Trophoblast cell (in vitro differentiated cells and primary cell): ENCODE measurements at regions not wholly inside any gene's neighbourhood (a gene's known extent, or its start where the extent isn't known, plus 50 kb on each side); places are given as distances from the start of the nearest gene placed in this dataset.

Source experiments
- DNase-seq, 2 donors: peaks; one replicate each; pipeline ENCODE4 v3.0.0-alpha.2; 2016
- H2AFZ ChIP-seq: 2 replicates; pipeline ENCODE4 v1.6.1; 2013; ENCODE audit warnings: low read length, moderate library complexity, mild to moderate bottlenecking; ENCODE audit not compliant: insufficient read depth, poor library complexity
- H2AK5ac ChIP-seq: 2 replicates; pipeline ENCODE4 v1.6.1; 2013; ENCODE audit warnings: mild to moderate bottlenecking, low read length
- H2BK120ac ChIP-seq: 2 replicates; pipeline ENCODE4 v1.6.1; 2013; ENCODE audit warnings: low read length, mild to moderate bottlenecking, moderate library complexity; ENCODE audit not compliant: insufficient read depth, poor library complexity
- H2BK12ac ChIP-seq: 2 replicates; pipeline ENCODE4 v1.6.1; 2013; ENCODE audit warnings: mild to moderate bottlenecking, low read length, moderate library complexity
- H2BK5ac ChIP-seq: 2 replicates; pipeline ENCODE4 v1.6.1; 2013; ENCODE audit warnings: low read length, low read depth, moderate library complexity, mild to moderate bottlenecking; ENCODE audit not compliant: poor library complexity
- H3K14ac ChIP-seq: 2 replicates; pipeline ENCODE4 v1.6.1; 2013; ENCODE audit warnings: mild to moderate bottlenecking, low read length
- H3K18ac ChIP-seq: 2 replicates; pipeline ENCODE4 v1.6.1; 2013; ENCODE audit warnings: mild to moderate bottlenecking, low read length
- H3K23ac ChIP-seq: 2 replicates; pipeline ENCODE4 v1.6.1; 2013; ENCODE audit warnings: low read length
- H3K27ac ChIP-seq: 2 replicates; pipeline ENCODE4 v1.5.1; 2013; ENCODE audit warnings: low read depth, mild to moderate bottlenecking, inconsistent platforms, low read length, moderate library complexity
- H3K27me3 ChIP-seq: 2 replicates; pipeline ENCODE4 v1.6.1; 2013; ENCODE audit warnings: inconsistent platforms, mild to moderate bottlenecking, low read length, moderate library complexity; ENCODE audit not compliant: insufficient read depth
- H3K36me3 ChIP-seq, 2 experiments: 1 replicate in 1 of 2; 2 replicates in 1 of 2; pipeline ENCODE4 v1.6.1; 2013; ENCODE audit warnings: low read length in 2 of 2, mild to moderate bottlenecking in 2 of 2, moderate library complexity in 1 of 2; ENCODE audit not compliant: insufficient read depth in 2 of 2, control insufficient read depth in 1 of 2
- H3K4ac ChIP-seq: 2 replicates; pipeline ENCODE4 v1.6.1; 2013; ENCODE audit warnings: low read depth, mild to moderate bottlenecking, low read length, moderate library complexity
- H3K4me1 ChIP-seq, 2 experiments: 1 replicate in 1 of 2; 2 replicates in 1 of 2; pipeline ENCODE4 v1.6.1; 2013; ENCODE audit warnings: low read length in 2 of 2, mild to moderate bottlenecking in 2 of 2, moderate library complexity in 1 of 2; ENCODE audit not compliant: insufficient read depth in 2 of 2, control insufficient read depth in 1 of 2
- H3K4me2 ChIP-seq: 2 replicates; pipeline ENCODE4 v1.6.1; 2013; ENCODE audit warnings: inconsistent platforms, mild to moderate bottlenecking, low read length, moderate library complexity
- H3K4me3 ChIP-seq: 2 replicates; pipeline ENCODE4 v1.5.1; 2013; ENCODE audit warnings: mild to moderate bottlenecking, low read depth, low read length, inconsistent platforms
- H3K79me1 ChIP-seq: one replicate; pipeline ENCODE4 v1.6.1; 2013; ENCODE audit warnings: low read length
- H3K79me2 ChIP-seq: 2 replicates; pipeline ENCODE4 v1.6.1; 2013; ENCODE audit warnings: low read length, mild to moderate bottlenecking; ENCODE audit not compliant: control insufficient read depth, insufficient read depth, poor library complexity
- H3K9ac ChIP-seq: 2 replicates; pipeline ENCODE4 v1.6.1; 2013; ENCODE audit warnings: mild to moderate bottlenecking, low read length
- H3K9me3 ChIP-seq: 2 replicates; pipeline ENCODE4 v1.6.1; 2013; ENCODE audit warnings: low read depth, mild to moderate bottlenecking, control low read depth, inconsistent platforms, low read length; ENCODE audit not compliant: insufficient read depth
- H4K12ac ChIP-seq: 2 replicates; pipeline ENCODE4 v1.6.1; 2013; ENCODE audit warnings: low read depth, mild to moderate bottlenecking, low read length, moderate library complexity
- H4K8ac ChIP-seq: 2 replicates; pipeline ENCODE4 v1.6.1; 2013; ENCODE audit warnings: low read depth, mild to moderate bottlenecking, low read length, moderate library complexity
- H4K91ac ChIP-seq: one replicate; pipeline ENCODE4 v1.6.1; 2013; ENCODE audit warnings: low read depth, mild to moderate bottlenecking, low read length, moderate library complexity
- WGBS: extraction: QIAGEN DNeasy Blood & Tissue Kit; methylation state at CpG from one replicate; pipeline ENCODE4 v1.1.7; 2013; ENCODE audit warnings: missing lambda C conversion rate; ENCODE audit not compliant: insufficient read length, insufficient coverage; ENCODE audit errors: extremely low coverage; 5-methylcytosine and 5-hydroxymethylcytosine counted together

- Histone ChIP-seq H2BK5ac (no peak overlapping the region), H3K79me2 (no peaks in the 10 kb centered on the region), H3K4ac (no peak overlapping the region), H3K9me3 (peaks cover 9% of the 10 kb centered on the region), H3K27ac (no peak overlapping the region), H2AK5ac (no peak overlapping the region), H3K4me3 (no peak overlapping the region), H3K4me1 (no peaks in the 10 kb centered on the region), H3K79me1 (no peaks in the 10 kb centered on the region), H3K27me3 (no peaks in the 10 kb centered on the region), H4K12ac (no peak overlapping the region), H4K8ac (no peak overlapping the region), H2AFZ (no peak overlapping the region), H3K14ac (no peak overlapping the region), H3K18ac (no peak overlapping the region), H3K9ac (no peak overlapping the region), H4K91ac (no peak overlapping the region), H2BK12ac (no peak overlapping the region), H3K4me2 (no peak overlapping the region), H3K36me3 (no peaks in the 10 kb centered on the region), H3K23ac (no peak overlapping the region), H2BK120ac (no peak overlapping the region)
- WGBS, result no CpG with 5 or more reads among the region's 2 CpGs
- DNase-seq, result no peak
These were observed 448.0 kb upstream of the ZEB2 start for GRCh38 chr2:144967961-144968360.

GRCh38 chr2:144965172-144965571 lies 445.3 kb upstream of the ZEB2 start:
- no peak overlapping the region for H3K4ac ChIP-seq
- H3K9me3 ChIP-seq, result peaks cover 9% of the 10 kb centered on the region
- no peak overlapping the region for H4K8ac ChIP-seq
- no peaks in the 10 kb centered on the region for H3K27me3 ChIP-seq
- no CpG with 5 or more reads among the region's 4 CpGs for WGBS
- no peak overlapping the region for H3K4me3 ChIP-seq
- H3K79me1 ChIP-seq, result no peaks in the 10 kb centered on the region
- no peak overlapping the region for H4K91ac ChIP-seq
- H3K79me2 ChIP-seq, result no peaks in the 10 kb centered on the region
- no peak overlapping the region for H2BK12ac ChIP-seq
- H3K14ac ChIP-seq, result no peak overlapping the region
- H3K9ac ChIP-seq, result no peak overlapping the region
- no peak for DNase-seq
- H2BK5ac ChIP-seq, result no peak overlapping the region
- H3K18ac ChIP-seq, result no peak overlapping the region
- no peak overlapping the region for H4K12ac ChIP-seq
- no peak overlapping the region for H3K27ac ChIP-seq
- no peak overlapping the region for H3K23ac ChIP-seq
- no peak overlapping the region for H2AFZ ChIP-seq
- no peaks in the 10 kb centered on the region for H3K36me3 ChIP-seq
- H2BK120ac ChIP-seq, result no peak overlapping the region
- no peaks in the 10 kb centered on the region for H3K4me1 ChIP-seq
- H3K4me2 ChIP-seq, result no peak overlapping the region
- no peak overlapping the region for H2AK5ac ChIP-seq

DNA sequence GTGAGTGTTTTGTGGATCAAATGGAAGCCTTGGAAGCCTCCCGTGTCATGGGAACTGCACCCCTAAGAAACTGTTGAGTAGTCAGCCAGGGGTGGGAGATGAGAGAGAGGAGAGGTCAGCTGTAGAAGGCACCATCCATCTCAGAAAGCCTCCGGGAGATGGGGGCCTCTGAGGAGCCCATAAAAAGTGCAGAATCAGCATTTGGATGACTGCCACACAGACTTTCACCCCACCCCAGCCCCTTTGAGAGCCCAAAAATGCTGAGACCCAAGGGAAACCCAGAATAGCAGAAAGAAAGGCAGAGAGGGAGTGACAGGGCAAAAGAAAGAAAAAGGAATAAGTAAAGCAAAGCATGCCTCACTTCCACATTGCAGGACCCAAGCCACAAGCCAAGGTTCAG lies 443.1 kb upstream of the ZEB2 start:
- H3K36me3 ChIP-seq, result no peaks in the 10 kb centered on the region
- H3K4me1 ChIP-seq, result no peaks in the 10 kb centered on the region
- H3K79me1 ChIP-seq, result no peaks in the 10 kb centered on the region
- no peak overlapping the region for H2BK120ac ChIP-seq
- H3K4ac ChIP-seq, result no peak overlapping the region
- H3K4me2 ChIP-seq, result no peak overlapping the region
- no peak overlapping the region for H3K9ac ChIP-seq
- H2AFZ ChIP-seq, result no peak overlapping the region
- H2BK12ac ChIP-seq, result no peak overlapping the region
- no peak overlapping the region for H2BK5ac ChIP-seq
- H3K14ac ChIP-seq, result no peak overlapping the region
- no peak overlapping the region for H4K91ac ChIP-seq
- no peak overlapping the region for H4K8ac ChIP-seq
- no peak overlapping the region for H3K4me3 ChIP-seq
- no CpG with 5 or more reads among the region's 2 CpGs for WGBS
- peaks cover 5% of the 10 kb centered on the region for H3K9me3 ChIP-seq
- no peak overlapping the region for H3K27ac ChIP-seq
- H3K18ac ChIP-seq, result no peak overlapping the region
- no peaks in the 10 kb centered on the region for H3K27me3 ChIP-seq
- H4K12ac ChIP-seq, result no peak overlapping the region
- DNase-seq, result no peak
- no peak overlapping the region for H2AK5ac ChIP-seq
- no peak overlapping the region for H3K23ac ChIP-seq
- no peaks in the 10 kb centered on the region for H3K79me2 ChIP-seq

GRCh38 chr2:144959416-144959815 lies 439.5 kb upstream of the ZEB2 start:
- Histone ChIP-seq H4K12ac (no peak overlapping the region), H3K4me3 (no peak overlapping the region), H2BK120ac (no peak overlapping the region), H3K14ac (no peak overlapping the region), H3K23ac (no peak overlapping the region), H2BK12ac (no peak overlapping the region), H3K4me1 (no peaks in the 10 kb centered on the region), H3K27ac (no peak overlapping the region), H3K9ac (no peak overlapping the region), H3K27me3 (no peaks in the 10 kb centered on the region), H3K79me1 (no peaks in the 10 kb centered on the region), H3K4ac (no peak overlapping the region), H2AFZ (no peak overlapping the region), H3K79me2 (no peaks in the 10 kb centered on the region), H3K18ac (no peak overlapping the region), H3K4me2 (no peak overlapping the region), H3K9me3 (peaks cover 2% of the 10 kb centered on the region), H3K36me3 (no peaks in the 10 kb centered on the region), H4K91ac (no peak overlapping the region), H2BK5ac (no peak overlapping the region), H2AK5ac (no peak overlapping the region), H4K8ac (no peak overlapping the region)
- WGBS, result no CpG with 5 or more reads among the region's 2 CpGs
- no peak for DNase-seq
